Astrocyte (in vitro differentiated cells and primary cell): ENCODE measurements at regions not wholly inside any gene's neighbourhood (a gene's known extent, or its start where the extent isn't known, plus 50 kb on each side); places are given as distances from the start of the nearest gene placed in this dataset.

Experiments
- DNase-seq: peaks from one replicate; pipeline ENCODE4 v3.0.0-alpha.2; 2010; ENCODE audit warnings: low read depth
- FAIRE-seq: peaks from 2 replicates; lab custom pipeline; 2011; peaks lifted over from hg19 to GRCh38; lab: Jason Lieb, UNC
- H2AFZ ChIP-seq: 2 replicates; pipeline ENCODE4 v1.6.0; 2012; ENCODE audit warnings: low read depth, low read length, inconsistent platforms
- H3K27ac ChIP-seq: 2 replicates; pipeline ENCODE4 v1.5.1; 2011; ENCODE audit warnings: low read depth, low read length, inconsistent platforms
- H3K27me3 ChIP-seq: 2 replicates; pipeline ENCODE4 v1.6.0; 2011; ENCODE audit warnings: low read length, inconsistent platforms; ENCODE audit not compliant: insufficient read depth
- H3K36me3 ChIP-seq: 2 replicates; pipeline ENCODE4 v1.5.1; 2011; ENCODE audit warnings: low read length, inconsistent platforms; ENCODE audit not compliant: insufficient read depth
- H3K4me1 ChIP-seq: 2 replicates; pipeline ENCODE4 v1.5.1; 2011; ENCODE audit warnings: low read length, inconsistent platforms; ENCODE audit not compliant: insufficient read depth
- H3K4me2 ChIP-seq: 2 replicates; pipeline ENCODE4 v1.6.0; 2012; ENCODE audit warnings: low read length, inconsistent platforms
- H3K4me3 ChIP-seq: 2 replicates; pipeline ENCODE4 v1.5.1; 2011; ENCODE audit warnings: low read depth, mild to moderate bottlenecking, low read length, inconsistent platforms; ENCODE audit not compliant: insufficient read depth
- H3K79me2 ChIP-seq: 2 replicates; pipeline ENCODE4 v1.6.0; 2012; ENCODE audit warnings: mild to moderate bottlenecking, low read length, inconsistent platforms; ENCODE audit not compliant: insufficient read depth
- H3K9ac ChIP-seq: 2 replicates; pipeline ENCODE4 v1.6.0; 2012; ENCODE audit warnings: mild to moderate bottlenecking, low read length, inconsistent platforms
- H3K9me3 ChIP-seq: 2 replicates; pipeline ENCODE4 v1.5.1; 2012; ENCODE audit warnings: low read depth, mild to moderate bottlenecking, low read length, inconsistent platforms; ENCODE audit not compliant: insufficient read depth
- H4K20me1 ChIP-seq: 2 replicates; pipeline ENCODE4 v1.6.0; 2012; ENCODE audit warnings: low read length, inconsistent platforms; ENCODE audit not compliant: insufficient read depth
- H3K27ac Mint-ChIP-seq: one replicate; pipeline ENCODE4 v1.8.0; 2021; ENCODE audit warnings: mild to moderate bottlenecking, mixed read lengths; ENCODE audit not compliant: unreplicated experiment
- H3K27me3 Mint-ChIP-seq: one replicate; pipeline ENCODE4 v1.8.0; 2021; ENCODE audit warnings: low read depth, mixed read lengths; ENCODE audit not compliant: unreplicated experiment
- H3K36me3 Mint-ChIP-seq: one replicate; pipeline ENCODE4 v1.8.0; 2021; ENCODE audit warnings: low read depth, mixed read lengths; ENCODE audit not compliant: unreplicated experiment
- H3K4me1 Mint-ChIP-seq: one replicate; pipeline ENCODE4 v1.8.0; 2021; ENCODE audit warnings: low read depth, mixed read lengths; ENCODE audit not compliant: unreplicated experiment
- H3K4me3 Mint-ChIP-seq: one replicate; pipeline ENCODE4 v1.8.0; 2021; ENCODE audit warnings: mild to moderate bottlenecking, moderate library complexity, mixed read lengths; ENCODE audit not compliant: unreplicated experiment
- H3K9me3 Mint-ChIP-seq: one replicate; pipeline ENCODE4 v1.8.0; 2021; ENCODE audit warnings: mild to moderate bottlenecking, mixed read lengths; ENCODE audit not compliant: unreplicated experiment
- EZH2 ChIP-seq: IDR thresholded peaks from 2 replicates; pipeline ENCODE4 v1.6.1; 2012; ENCODE audit warnings: mild to moderate bottlenecking, low read length, inconsistent platforms; ENCODE audit not compliant: insufficient read depth
- TF ChIP-seq, protein P1 (sequence below): IDR thresholded peaks from 2 replicates; pipeline ENCODE4 v1.5.1; 2011; ENCODE audit warnings: low read depth, mild to moderate bottlenecking, inconsistent platforms, low read length, moderate library complexity; ENCODE audit not compliant: insufficient read depth

DNA sequence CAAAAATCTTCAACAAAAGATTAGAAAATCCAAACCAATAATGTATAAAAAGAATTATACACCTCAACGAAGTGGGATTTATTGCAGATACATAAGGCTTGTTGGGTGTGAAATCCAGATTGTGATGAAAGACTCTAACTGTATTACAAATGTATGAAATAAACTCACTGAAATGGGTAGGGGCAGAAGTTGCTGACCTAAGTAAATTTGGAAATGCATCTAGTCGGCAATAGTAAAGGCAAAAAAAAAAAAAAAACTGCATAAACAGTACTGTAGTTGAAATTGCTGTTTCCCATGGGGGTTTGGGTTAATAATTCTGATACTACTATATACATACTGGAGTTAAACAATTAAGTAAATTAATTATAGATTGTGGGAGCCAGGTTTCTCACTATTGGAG is 130.7 kb upstream of the MAGEB18 start:
- no peak overlapping the region for H3K9ac ChIP-seq
- Mint-ChIP-seq H3K27ac (no peak overlapping the region), H3K4me3 (no peak overlapping the region), H3K9me3 (no peaks in the 10 kb centered on the region), H3K4me1 (no peaks in the 10 kb centered on the region), H3K36me3 (no peaks in the 10 kb centered on the region), H3K27me3 (peaks cover 6% of the 10 kb centered on the region)
- no peaks in the 10 kb centered on the region for H3K36me3 ChIP-seq
- TF ChIP-seq, protein P1, sequence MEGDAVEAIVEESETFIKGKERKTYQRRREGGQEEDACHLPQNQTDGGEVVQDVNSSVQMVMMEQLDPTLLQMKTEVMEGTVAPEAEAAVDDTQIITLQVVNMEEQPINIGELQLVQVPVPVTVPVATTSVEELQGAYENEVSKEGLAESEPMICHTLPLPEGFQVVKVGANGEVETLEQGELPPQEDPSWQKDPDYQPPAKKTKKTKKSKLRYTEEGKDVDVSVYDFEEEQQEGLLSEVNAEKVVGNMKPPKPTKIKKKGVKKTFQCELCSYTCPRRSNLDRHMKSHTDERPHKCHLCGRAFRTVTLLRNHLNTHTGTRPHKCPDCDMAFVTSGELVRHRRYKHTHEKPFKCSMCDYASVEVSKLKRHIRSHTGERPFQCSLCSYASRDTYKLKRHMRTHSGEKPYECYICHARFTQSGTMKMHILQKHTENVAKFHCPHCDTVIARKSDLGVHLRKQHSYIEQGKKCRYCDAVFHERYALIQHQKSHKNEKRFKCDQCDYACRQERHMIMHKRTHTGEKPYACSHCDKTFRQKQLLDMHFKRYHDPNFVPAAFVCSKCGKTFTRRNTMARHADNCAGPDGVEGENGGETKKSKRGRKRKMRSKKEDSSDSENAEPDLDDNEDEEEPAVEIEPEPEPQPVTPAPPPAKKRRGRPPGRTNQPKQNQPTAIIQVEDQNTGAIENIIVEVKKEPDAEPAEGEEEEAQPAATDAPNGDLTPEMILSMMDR = no peak
- no peak for TF ChIP-seq EZH2
- DNase-seq = no peak
- no peak overlapping the region for H3K4me3 ChIP-seq
- H3K27me3 ChIP-seq = no peaks in the 10 kb centered on the region
- H4K20me1 ChIP-seq = no peaks in the 10 kb centered on the region
- H2AFZ ChIP-seq = no peak overlapping the region
- no peaks in the 10 kb centered on the region for H3K79me2 ChIP-seq
- FAIRE-seq = peak; percentile 65
- no peak overlapping the region for H3K27ac ChIP-seq
- H3K4me1 ChIP-seq = no peaks in the 10 kb centered on the region
- no peaks in the 10 kb centered on the region for H3K9me3 ChIP-seq
- no peak overlapping the region for H3K4me2 ChIP-seq

DNA sequence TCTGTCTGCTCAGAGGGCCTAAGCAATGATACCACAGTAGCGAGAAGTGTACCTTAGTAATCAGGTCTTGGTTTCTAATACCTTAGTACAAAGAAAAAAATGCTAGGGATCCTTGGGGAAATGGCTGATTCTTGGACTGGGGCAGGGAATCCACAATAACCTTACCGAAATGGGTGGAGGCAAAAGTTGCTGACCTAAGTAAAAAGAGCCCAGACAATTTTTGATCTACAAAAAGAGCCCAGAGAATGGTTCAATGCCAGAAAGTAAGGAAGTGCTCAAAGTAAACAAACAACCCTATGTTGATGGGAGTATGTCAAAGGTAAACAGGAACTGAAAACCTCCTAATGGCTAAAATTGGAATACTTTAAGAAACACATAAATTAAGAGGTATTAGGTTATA is 130.1 kb upstream of the MAGEB18 start:
- Mint-ChIP-seq H3K27me3 (peaks cover 4% of the 10 kb centered on the region), H3K4me1 (no peaks in the 10 kb centered on the region), H3K9me3 (no peaks in the 10 kb centered on the region), H3K36me3 (no peaks in the 10 kb centered on the region), H3K27ac (no peak overlapping the region), H3K4me3 (no peak overlapping the region)
- no peak for DNase-seq
- H3K9ac ChIP-seq = no peak overlapping the region
- H3K27me3 ChIP-seq = no peaks in the 10 kb centered on the region
- H3K36me3 ChIP-seq = no peaks in the 10 kb centered on the region
- no peak overlapping the region for H3K27ac ChIP-seq
- H2AFZ ChIP-seq = no peak overlapping the region
- no peak overlapping the region for H3K4me2 ChIP-seq
- TF ChIP-seq, protein P1 = no peak
- TF ChIP-seq EZH2 = no peak
- FAIRE-seq = no peak
- H3K4me3 ChIP-seq = no peak overlapping the region
- H3K4me1 ChIP-seq = no peaks in the 10 kb centered on the region
- H4K20me1 ChIP-seq = no peaks in the 10 kb centered on the region
- H3K79me2 ChIP-seq = no peaks in the 10 kb centered on the region
- H3K9me3 ChIP-seq = no peaks in the 10 kb centered on the region

DNA sequence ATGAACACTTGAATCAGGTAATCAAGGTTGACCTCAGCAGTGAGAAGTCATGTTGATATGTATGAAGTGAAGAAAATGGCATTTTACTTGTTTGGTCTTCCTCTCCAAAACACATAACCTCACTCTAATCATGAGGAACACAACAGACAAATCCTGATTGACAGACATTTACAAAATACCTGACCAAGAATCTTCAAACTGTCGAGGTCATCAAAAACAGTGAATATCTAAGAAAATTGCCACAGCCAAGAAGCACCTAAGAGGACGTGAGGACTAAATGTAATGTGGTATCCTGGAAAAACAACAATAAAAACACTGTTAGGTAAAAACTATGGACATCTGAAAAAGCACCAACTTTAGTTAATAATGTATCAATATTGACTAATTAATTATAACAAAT is 129.5 kb upstream of the MAGEB18 start:
- Histone ChIP-seq H2AFZ (no peak overlapping the region), H3K4me2 (no peak overlapping the region), H3K79me2 (no peaks in the 10 kb centered on the region), H3K9me3 (no peaks in the 10 kb centered on the region), H3K4me3 (no peak overlapping the region), H3K27ac (no peak overlapping the region), H3K9ac (no peak overlapping the region), H4K20me1 (no peaks in the 10 kb centered on the region), H3K4me1 (no peaks in the 10 kb centered on the region), H3K27me3 (no peaks in the 10 kb centered on the region), H3K36me3 (no peaks in the 10 kb centered on the region)
- H3K36me3 Mint-ChIP-seq = no peaks in the 10 kb centered on the region
- H3K27ac Mint-ChIP-seq = no peak overlapping the region
- DNase-seq (no peak), FAIRE-seq (peak; percentile 99)
- H3K9me3 Mint-ChIP-seq = no peaks in the 10 kb centered on the region
- H3K4me1 Mint-ChIP-seq = no peaks in the 10 kb centered on the region
- no peak overlapping the region for H3K4me3 Mint-ChIP-seq
- TF ChIP-seq EZH2 = no peak
- TF ChIP-seq, protein P1 = no peak
- peaks cover 4% of the 10 kb centered on the region for H3K27me3 Mint-ChIP-seq
